Gastrocnemius medialis (tissue), 4 donors: ENCODE measurements at regions not wholly inside any gene's neighbourhood (a gene's known extent, or its start where the extent isn't known, plus 50 kb on each side); places are given as distances from the start of the nearest gene placed in this dataset.

Source experiments
- ATAC-seq, 2 donors: fragments of 150-250 bp; one replicate each; pipeline ENCODE4 v1.9.1; 2016
- DNase-seq, 2 donors: peaks; one replicate each; pipeline ENCODE4 v3.0.0-alpha.2; 2019
- H3K27ac ChIP-seq, 4 donors: fragments of 200-600 bp; sonication (generic); 1 replicate in 1 of 4; 2 replicates in 3 of 4; pipeline ENCODE4 v1.5.1; 2016 to 2018; ENCODE audit warnings: mild to moderate bottlenecking in 2 of 4, moderate library complexity in 1 of 4
- H3K27me3 ChIP-seq, 3 donors: fragments of 200-600 bp; sonication (generic) in 2 of 3; 1 replicate in 1 of 3; 2 replicates in 2 of 3; pipeline versions ENCODE4 v1.5.1 to v1.6.0; 2016 to 2019; ENCODE audit warnings: mild to moderate bottlenecking in 1 of 3, moderate library complexity in 1 of 3
- H3K36me3 ChIP-seq, 2 donors: fragments of 200-600 bp; sonication (generic) in 1 of 2; one replicate each; pipeline ENCODE4 v1.5.1; 2017 to 2018
- H3K4me1 ChIP-seq, 2 donors: fragments of 200-600 bp; sonication (generic) in 1 of 2; one replicate each; pipeline ENCODE4 v1.5.1; 2016 to 2017; ENCODE audit warnings: mild to moderate bottlenecking in 2 of 2
- H3K4me3 ChIP-seq, 4 donors: fragments of 200-600 bp; sonication (generic) in 3 of 4; 1 replicate in 1 of 4; 2 replicates in 3 of 4; pipeline ENCODE4 v1.5.1; 2016 to 2019; ENCODE audit warnings: mild to moderate bottlenecking in 2 of 4
- H3K9me3 ChIP-seq, 3 donors: fragments of 200-600 bp; sonication (generic) in 2 of 3; 1 replicate in 1 of 3; 2 replicates in 2 of 3; pipeline ENCODE4 v1.5.1; 2016 to 2019
- CTCF ChIP-seq, 5 experiments: fragments of 450-650 bp in 3 of 5; fragments of 200-600 bp in 2 of 5; sonication (generic) in 2 of 5; IDR thresholded peaks in 4 of 5; conservative IDR thresholded peaks in 1 of 5; 1 replicate in 4 of 5; 2 replicates in 1 of 5; pipeline ENCODE4 v1.5.1; 2016 to 2019; ENCODE audit warnings: antibody characterized with exemption in 5 of 5, mild to moderate bottlenecking in 3 of 5, moderate library complexity in 3 of 5
- POLR2A ChIP-seq, 2 donors: fragments of 450-650 bp; IDR thresholded peaks; one replicate each; pipeline ENCODE4 v1.6.1; 2017; ENCODE audit warnings: antibody characterized with exemption in 2 of 2, mild to moderate bottlenecking in 2 of 2, moderate library complexity in 2 of 2
- in situ Hi-C, 4 donors: fragments of 200-750 bp; cut with MboI; loops; one replicate each; pipeline versions ENCODE4 v1.15.0 to v1.8.0; 2017; ENCODE audit warnings: low sequenced_read_pairs in 4 of 4
- intact Hi-C: fragments of 100-400 bp; cut with DNase I; formaldehyde crosslinking; loops from one replicate; pipeline ENCODE4 v1.15.1; 2023; ENCODE audit warnings: low total_unique reads

- Histone ChIP-seq H3K4me1 (no peaks in the 10 kb centered on the region), H3K4me3 (no peak overlapping the region), H3K27me3 (no peaks in the 10 kb centered on the region), H3K36me3 (no peaks in the 10 kb centered on the region), H3K27ac (no peak overlapping the region), H3K9me3 (no peaks in the 10 kb centered on the region)
- intact Hi-C loops (no loop called here), in situ Hi-C loops (no loop called here)
- ATAC-seq (no peak), DNase-seq (no peak)
- no peak for TF ChIP-seq POLR2A (IDR thresholded peaks at IDR 0.05)
- TF ChIP-seq CTCF (IDR thresholded peaks at IDR 0.05 in 4 of 5, conservative IDR thresholded peaks at IDR 0.05 in 1 of 5), result no peak
Observed at GRCh38 chr18:9008709-9009635, 93.5 kb upstream of the NDUFV2 start.

GRCh38 chr18:9009703-9010488 lies 92.6 kb upstream of the NDUFV2 start:
- TF ChIP-seq CTCF (IDR thresholded peaks at IDR 0.05 in 4 of 5, conservative IDR thresholded peaks at IDR 0.05 in 1 of 5) (no peak), POLR2A (IDR thresholded peaks at IDR 0.05) (no peak)
- ATAC-seq, result no peak
- in situ Hi-C loops, result no loop called here
- H3K9me3 ChIP-seq, result no peaks in the 10 kb centered on the region
- H3K4me1 ChIP-seq, result no peaks in the 10 kb centered on the region
- DNase-seq, result no peak
- no peaks in the 10 kb centered on the region for H3K27me3 ChIP-seq
- no peak overlapping the region for H3K4me3 ChIP-seq
- intact Hi-C loops, result loop anchor here (5.0 kb wide), 1 partner anchor 1288 kb away; no protein-coding TSS in a partner anchor
- no peaks in the 10 kb centered on the region for H3K36me3 ChIP-seq
- no peak overlapping the region for H3K27ac ChIP-seq

GRCh38 chr18:9011431-9011830 lies 91.1 kb upstream of the NDUFV2 start:
- in situ Hi-C loops (no loop called here), intact Hi-C loops (loop anchor here (5.0 kb wide), 1 partner anchor 1289 kb away; no protein-coding TSS in a partner anchor)
- H3K9me3 ChIP-seq, result no peaks in the 10 kb centered on the region
- ATAC-seq, result no peak
- peaks cover 0 to under 1% of the 10 kb centered on the region in 2 donors for H3K4me1 ChIP-seq
- no peak for DNase-seq
- no peak overlapping the region for H3K27ac ChIP-seq
- H3K36me3 ChIP-seq, result no peaks in the 10 kb centered on the region
- H3K4me3 ChIP-seq, result no peak overlapping the region
- no peak for TF ChIP-seq CTCF (IDR thresholded peaks at IDR 0.05 in 4 of 5, conservative IDR thresholded peaks at IDR 0.05 in 1 of 5)
- TF ChIP-seq POLR2A (IDR thresholded peaks at IDR 0.05), result no peak
- no peaks in the 10 kb centered on the region for H3K27me3 ChIP-seq

GRCh38 chr18:9013926-9014373 lies 88.5 kb upstream of the NDUFV2 start:
- Histone ChIP-seq H3K4me1 (peaks cover 8 to 18% of the 10 kb centered on the region in 2 donors), H3K27me3 (no peaks in the 10 kb centered on the region), H3K4me3 (no peak overlapping the region), H3K36me3 (no peaks in the 10 kb centered on the region), H3K27ac (no peak overlapping the region), H3K9me3 (no peaks in the 10 kb centered on the region)
- in situ Hi-C loops (no loop called here), intact Hi-C loops (loop anchor here (5.0 kb wide), 1 partner anchor 1292 kb away; no protein-coding TSS in a partner anchor)
- ATAC-seq (no peak), DNase-seq (no peak)
- TF ChIP-seq CTCF (IDR thresholded peaks at IDR 0.05 in 4 of 5, conservative IDR thresholded peaks at IDR 0.05 in 1 of 5) (no peak), POLR2A (IDR thresholded peaks at IDR 0.05) (no peak)
